ENCODE measurements at regions not wholly inside any gene's neighbourhood (a gene's known extent, or its start where the extent isn't known, plus 50 kb on each side); places are given as distances from the start of the nearest gene placed in this dataset.

GRCh38 chr5:88956416-88956815, 73.4 kb upstream of the MEF2C start:
- TF ChIP-seq POLR2A (IDR thresholded peaks at IDR 0.05; ENCODE audit: low read depth, low read length), result no peak
- no peak for TF ChIP-seq POLR2AphosphoS5 (IDR thresholded peaks at IDR 0.05; ENCODE audit: low read depth, low read length)
